Naive thymus-derived CD8-positive, alpha-beta T cell (primary cell): ENCODE measurements at regions not wholly inside any gene's neighbourhood (a gene's known extent, or its start where the extent isn't known, plus 50 kb on each side); places are given as distances from the start of the nearest gene placed in this dataset.
"Not testable (repeated sequence)": the region's sequence is repeated elsewhere in the genome, so short reads cannot be mapped to it uniquely, and the experiment has no call there.

Experiments
- ATAC-seq, 2 donors: fragments of 150-1000 bp; cut with Tn5 transposase in 1 of 2; sonication (Bioruptor Pico), chemical (Tn5 transposase) in 1 of 2; 1 replicate in 1 of 2; 2 replicates in 1 of 2; pipeline ENCODE4 v1.10.0; 2021; ENCODE audit warnings: mild to moderate bottlenecking in 2 of 2, moderate library complexity in 2 of 2
- POLR2A ChIA-PET: fragments of 350-600 bp; sonication (Branson Sonifier 250); formaldehyde crosslinking; loops from one replicate; lab custom pipeline; 2021; ENCODE audit warnings: antibody characterized with exemption; lab: Charles Lee
- DNase-seq, 10 donors: peaks; one replicate each; pipeline versions ENCODE4 v3.0.0 to v3.0.0-alpha.2; 2020 to 2022
- H3K27ac Mint-ChIP-seq, 10 donors: one replicate each; pipeline ENCODE4 v1.8.0; 2020 to 2022; ENCODE audit warnings: mild to moderate bottlenecking in 10 of 10, mixed read lengths in 10 of 10, moderate library complexity in 4 of 10, inconsistent platforms in 1 of 10
- H3K27me3 Mint-ChIP-seq, 5 donors: one replicate each; pipeline ENCODE4 v1.8.0; 2021 to 2022; ENCODE audit warnings: mixed read lengths in 5 of 5
- H3K36me3 Mint-ChIP-seq, 3 donors: one replicate each; pipeline ENCODE4 v1.8.0; 2020 to 2022; ENCODE audit warnings: mixed read lengths in 3 of 3, mild to moderate bottlenecking in 2 of 3, inconsistent platforms in 1 of 3
- H3K4me1 Mint-ChIP-seq, 4 donors: one replicate each; pipeline ENCODE4 v1.8.0; 2021 to 2022; ENCODE audit warnings: mixed read lengths in 4 of 4
- H3K4me3 Mint-ChIP-seq, 10 donors: one replicate each; pipeline ENCODE4 v1.8.0; 2020 to 2022; ENCODE audit warnings: mild to moderate bottlenecking in 10 of 10, mixed read lengths in 10 of 10, moderate library complexity in 6 of 10, inconsistent platforms in 1 of 10
- H3K9me3 Mint-ChIP-seq, 9 donors: one replicate each; pipeline ENCODE4 v1.8.0; 2020 to 2022; ENCODE audit warnings: mixed read lengths in 9 of 9, mild to moderate bottlenecking in 3 of 9, inconsistent platforms in 1 of 9, moderate library complexity in 1 of 9

- Mint-ChIP-seq H3K4me1 (no peaks in the 10 kb centered on the region), H3K36me3 (peaks cover 0 to 8% (median 0%) of the 10 kb centered on the region in 3 donors), H3K9me3 (peaks cover 0 to 11% (median 4%) of the 10 kb centered on the region in 9 donors), H3K27ac (no peak overlapping the region), H3K27me3 (peaks cover 0 to 22% (median 3%) of the 10 kb centered on the region in 5 donors), H3K4me3 (no peak overlapping the region)
- POLR2A ChIA-PET = no interaction called here
- no peak for ATAC-seq
- no peak for DNase-seq
Measured at GRCh38 chr4:54418468-54418867, 189.4 kb downstream of the PDGFRA start.

GRCh38 chr4:54423066-54423465 lies 194.0 kb downstream of the PDGFRA start:
- Mint-ChIP-seq H3K4me3 (no peak overlapping the region), H3K27me3 (peaks cover 0 to 25% (median 6%) of the 10 kb centered on the region in 5 donors), H3K27ac (peak overlapping the region in 1 of 10 donors; percentile 2), H3K4me1 (no peaks in the 10 kb centered on the region), H3K9me3 (peaks cover 0 to 9% (median 0%) of the 10 kb centered on the region in 9 donors), H3K36me3 (peaks cover 0 to 4% (median 0%) of the 10 kb centered on the region in 3 donors)
- DNase-seq = no peak
- POLR2A ChIA-PET = no interaction called here
- no peak for ATAC-seq

GRCh38 chr4:54427826-54428225 lies 198.7 kb downstream of the PDGFRA start:
- no peaks in the 10 kb centered on the region for H3K4me1 Mint-ChIP-seq
- POLR2A ChIA-PET = no interaction called here
- H3K9me3 Mint-ChIP-seq = peaks cover 0 to 3% (median 0%) of the 10 kb centered on the region in 9 donors
- peaks cover 0 to 4% (median 0%) of the 10 kb centered on the region in 3 donors for H3K36me3 Mint-ChIP-seq
- H3K27me3 Mint-ChIP-seq = peaks cover 5 to 32% (median 8%) of the 10 kb centered on the region in 5 donors
- no peak for ATAC-seq
- no peak overlapping the region for H3K27ac Mint-ChIP-seq
- no peak overlapping the region for H3K4me3 Mint-ChIP-seq
- DNase-seq = no peak

- no peak overlapping the region for H3K27ac Mint-ChIP-seq
- H3K27me3 Mint-ChIP-seq = peaks cover 5 to 31% (median 12%) of the 10 kb centered on the region in 5 donors
- POLR2A ChIA-PET = no interaction called here
- no peak overlapping the region for H3K4me3 Mint-ChIP-seq
- DNase-seq (no peak), ATAC-seq (no peak)
- no peaks in the 10 kb centered on the region for H3K4me1 Mint-ChIP-seq
- H3K36me3 Mint-ChIP-seq = peaks cover 0 to 4% (median 0%) of the 10 kb centered on the region in 3 donors
- peaks cover 0 to 5% (median 0%) of the 10 kb centered on the region in 9 donors for H3K9me3 Mint-ChIP-seq
Measured at GRCh38 chr4:54428940-54429339, 199.8 kb downstream of the PDGFRA start.

- no peak overlapping the region for H3K4me3 Mint-ChIP-seq
- DNase-seq (no peak), ATAC-seq (no peak)
- no peaks in the 10 kb centered on the region for H3K4me1 Mint-ChIP-seq
- H3K36me3 Mint-ChIP-seq = peaks cover 0 to 4% (median 0%) of the 10 kb centered on the region in 3 donors
- H3K27me3 Mint-ChIP-seq = peaks cover 6 to 53% (median 19%) of the 10 kb centered on the region in 5 donors
- peaks cover 0 to 8% (median 0%) of the 10 kb centered on the region in 9 donors for H3K9me3 Mint-ChIP-seq
- POLR2A ChIA-PET = no interaction called here
- no peak overlapping the region for H3K27ac Mint-ChIP-seq
Measured at GRCh38 chr4:54433686-54434085, 204.6 kb downstream of the PDGFRA start.

GRCh38 chr4:54439831-54440243 lies 210.7 kb downstream of the PDGFRA start:
- Mint-ChIP-seq H3K9me3 (peaks cover 0 to 8% (median 0%) of the 10 kb centered on the region in 9 donors), H3K4me3 (no peak overlapping the region), H3K27me3 (peaks cover 4 to 41% (median 14%) of the 10 kb centered on the region in 5 donors), H3K4me1 (no peaks in the 10 kb centered on the region), H3K27ac (no peak overlapping the region), H3K36me3 (no peaks in the 10 kb centered on the region)
- ATAC-seq (peak in 1 of 2 donors; percentile 33), DNase-seq (no peak)
- POLR2A ChIA-PET = no interaction called here

GRCh38 chr4:54440394-54441136 lies 211.5 kb downstream of the PDGFRA start:
- peaks cover 4 to 43% (median 14%) of the 10 kb centered on the region in 5 donors for H3K27me3 Mint-ChIP-seq
- no peaks in the 10 kb centered on the region for H3K36me3 Mint-ChIP-seq
- no peaks in the 10 kb centered on the region for H3K4me1 Mint-ChIP-seq
- ATAC-seq (no peak), DNase-seq (no peak)
- peaks cover 0 to 8% (median 0%) of the 10 kb centered on the region in 9 donors for H3K9me3 Mint-ChIP-seq
- POLR2A ChIA-PET = no interaction called here
- no peak overlapping the region for H3K27ac Mint-ChIP-seq
- peak overlapping the region in 2 of 10 donors; percentile 10 to 20 for H3K4me3 Mint-ChIP-seq

GRCh38 chr4:54445866-54446265 lies 211.9 kb upstream of the KIT start:
- H3K4me1 Mint-ChIP-seq = no peaks in the 10 kb centered on the region
- H3K36me3 Mint-ChIP-seq = peaks cover 0 to 18% (median 4%) of the 10 kb centered on the region in 3 donors
- H3K4me3 Mint-ChIP-seq = no peak overlapping the region
- H3K9me3 Mint-ChIP-seq = peaks cover 0 to 31% (median 12%) of the 10 kb centered on the region in 9 donors
- DNase-seq = no peak
- no peak overlapping the region for H3K27ac Mint-ChIP-seq
- no peak for ATAC-seq
- POLR2A ChIA-PET = no interaction called here
- H3K27me3 Mint-ChIP-seq = peaks cover 0 to 17% (median 6%) of the 10 kb centered on the region in 5 donors

- H3K27me3 Mint-ChIP-seq = peaks cover 0 to 19% (median 6%) of the 10 kb centered on the region in 5 donors
- POLR2A ChIA-PET = no interaction called here
Measured at GRCh38 chr4:54446581-54446980, 211.2 kb upstream of the KIT start.

GRCh38 chr4:54447304-54447703 lies 210.5 kb upstream of the KIT start:
- DNase-seq (no peak), ATAC-seq (no peak)
- Mint-ChIP-seq H3K4me3 (no peak overlapping the region), H3K36me3 (peaks cover 0 to 19% (median 4%) of the 10 kb centered on the region in 3 donors), H3K27ac (no peak overlapping the region), H3K27me3 (peaks cover under 1 to 25% (median 7%) of the 10 kb centered on the region in 5 donors), H3K9me3 (peaks cover 0 to 32% (median 13%) of the 10 kb centered on the region in 9 donors), H3K4me1 (no peaks in the 10 kb centered on the region)
- POLR2A ChIA-PET = no interaction called here

More at GRCh38 chr4:54446581-54446980, 211.2 kb upstream of the KIT start:
- Mint-ChIP-seq H3K9me3 (peaks cover 0 to 32% (median 12%) of the 10 kb centered on the region in 9 donors), H3K27ac (no peak overlapping the region), H3K4me3 (no peak overlapping the region), H3K36me3 (peaks cover 0 to 19% (median 4%) of the 10 kb centered on the region in 3 donors), H3K4me1 (no peaks in the 10 kb centered on the region)
- no peak for DNase-seq
- ATAC-seq = no peak

GRCh38 chr4:54449999-54450398 lies 207.8 kb upstream of the KIT start:
- H3K4me1 Mint-ChIP-seq = no peaks in the 10 kb centered on the region
- H3K27ac Mint-ChIP-seq = no peak overlapping the region
- H3K36me3 Mint-ChIP-seq = peaks cover 0 to 19% (median 4%) of the 10 kb centered on the region in 3 donors
- no peak for DNase-seq
- ATAC-seq = no peak
- H3K4me3 Mint-ChIP-seq = no peak overlapping the region
- H3K27me3 Mint-ChIP-seq = peaks cover 0 to 20% (median 9%) of the 10 kb centered on the region in 5 donors
- POLR2A ChIA-PET = no interaction called here
- peaks cover 0 to 32% (median 13%) of the 10 kb centered on the region in 9 donors for H3K9me3 Mint-ChIP-seq

GRCh38 chr4:54466960-54467359 lies 190.8 kb upstream of the KIT start:
- H3K27me3 Mint-ChIP-seq, ATAC-seq, POLR2A ChIA-PET, H3K4me1 Mint-ChIP-seq, H3K27ac Mint-ChIP-seq, DNase-seq, H3K4me3 Mint-ChIP-seq: not testable (repeated sequence)
- peaks cover 12 to 67% (median 22%) of the 10 kb centered on the region in 9 donors for H3K9me3 Mint-ChIP-seq
- H3K36me3 Mint-ChIP-seq = peaks cover 0 to 15% (median 0%) of the 10 kb centered on the region in 3 donors

GRCh38 chr4:54473077-54473545 lies 184.6 kb upstream of the KIT start:
- POLR2A ChIA-PET = no interaction called here
- no peak for ATAC-seq
- DNase-seq = no peak
- H3K36me3 Mint-ChIP-seq = peaks cover 0 to 9% (median 0%) of the 10 kb centered on the region in 3 donors
- no peak overlapping the region for H3K4me3 Mint-ChIP-seq
- no peaks in the 10 kb centered on the region for H3K4me1 Mint-ChIP-seq
- peaks cover 0 to 16% (median 4%) of the 10 kb centered on the region in 9 donors for H3K9me3 Mint-ChIP-seq
- no peak overlapping the region for H3K27ac Mint-ChIP-seq
- H3K27me3 Mint-ChIP-seq = peaks cover 2 to 13% (median 4%) of the 10 kb centered on the region in 5 donors
